ENCODE measurements at regions not wholly inside any gene's neighbourhood (a gene's known extent, or its start where the extent isn't known, plus 50 kb on each side); places are given as distances from the start of the nearest gene placed in this dataset.

DNA sequence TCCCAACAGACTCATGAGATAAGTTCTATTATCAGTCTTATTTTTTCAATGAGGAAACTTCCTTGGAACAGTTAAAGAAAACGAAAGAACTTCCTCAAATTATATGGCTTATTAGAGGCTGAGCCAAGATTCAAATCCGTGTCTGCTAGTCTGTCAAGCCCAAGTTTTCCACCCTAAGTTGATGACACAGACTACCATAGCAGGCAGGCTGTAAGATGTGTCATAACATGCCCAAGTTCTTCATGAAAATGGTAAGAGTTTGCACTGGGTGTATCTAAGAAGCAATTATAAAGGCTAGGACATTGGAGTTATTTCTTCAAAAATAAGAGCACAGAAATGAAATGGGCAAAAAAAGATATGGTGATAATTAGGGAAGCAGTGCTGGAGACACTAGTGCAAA is 634.5 kb downstream of the BRINP1 start:
- no peak overlapping the region for H3K4me3 ChIP-seq (replicated peaks; ENCODE audit: low read depth, low read length)
- no peaks in the 10 kb centered on the region for H3K36me3 ChIP-seq (ENCODE audit: control insufficient read depth, insufficient read depth, low read length)
- DNase-seq (ENCODE audit: extremely low read depth, insufficient read length), result no peak
- no peaks in the 10 kb centered on the region for H3K27me3 ChIP-seq (replicated peaks; ENCODE audit: control insufficient read depth, insufficient read depth, low read length)
- TF ChIP-seq, protein P1, sequence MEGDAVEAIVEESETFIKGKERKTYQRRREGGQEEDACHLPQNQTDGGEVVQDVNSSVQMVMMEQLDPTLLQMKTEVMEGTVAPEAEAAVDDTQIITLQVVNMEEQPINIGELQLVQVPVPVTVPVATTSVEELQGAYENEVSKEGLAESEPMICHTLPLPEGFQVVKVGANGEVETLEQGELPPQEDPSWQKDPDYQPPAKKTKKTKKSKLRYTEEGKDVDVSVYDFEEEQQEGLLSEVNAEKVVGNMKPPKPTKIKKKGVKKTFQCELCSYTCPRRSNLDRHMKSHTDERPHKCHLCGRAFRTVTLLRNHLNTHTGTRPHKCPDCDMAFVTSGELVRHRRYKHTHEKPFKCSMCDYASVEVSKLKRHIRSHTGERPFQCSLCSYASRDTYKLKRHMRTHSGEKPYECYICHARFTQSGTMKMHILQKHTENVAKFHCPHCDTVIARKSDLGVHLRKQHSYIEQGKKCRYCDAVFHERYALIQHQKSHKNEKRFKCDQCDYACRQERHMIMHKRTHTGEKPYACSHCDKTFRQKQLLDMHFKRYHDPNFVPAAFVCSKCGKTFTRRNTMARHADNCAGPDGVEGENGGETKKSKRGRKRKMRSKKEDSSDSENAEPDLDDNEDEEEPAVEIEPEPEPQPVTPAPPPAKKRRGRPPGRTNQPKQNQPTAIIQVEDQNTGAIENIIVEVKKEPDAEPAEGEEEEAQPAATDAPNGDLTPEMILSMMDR (IDR thresholded peaks at IDR 0.05; ENCODE audit: insufficient read depth, low read length, poor library complexity, severe bottlenecking), result no peak

DNA sequence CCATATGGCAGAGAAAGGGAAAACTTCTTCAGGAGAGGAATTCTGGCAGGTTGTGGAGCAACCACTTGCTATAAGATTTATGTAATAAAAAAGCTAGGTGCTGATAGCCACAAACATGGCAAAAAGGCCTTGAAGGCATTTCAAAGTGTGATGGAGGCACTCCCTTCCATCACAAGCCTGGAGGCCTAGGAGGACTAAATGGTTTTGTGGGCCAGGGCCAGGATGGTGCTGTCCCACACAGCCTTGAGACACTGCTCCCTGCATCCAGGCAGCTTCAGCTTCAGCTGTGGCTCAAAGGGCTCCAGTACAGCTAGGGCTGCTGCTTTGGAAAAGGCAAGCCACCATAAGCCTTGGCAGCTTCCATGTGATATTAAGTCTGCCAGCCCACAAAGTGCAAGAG is 632.8 kb downstream of the BRINP1 start:
- Histone ChIP-seq H3K36me3 (ENCODE audit: control insufficient read depth, insufficient read depth, low read length) (no peaks in the 10 kb centered on the region), H3K27me3 (replicated peaks; ENCODE audit: control insufficient read depth, insufficient read depth, low read length) (no peaks in the 10 kb centered on the region), H3K4me3 (replicated peaks; ENCODE audit: low read depth, low read length) (no peak overlapping the region)
- TF ChIP-seq, protein P1 (IDR thresholded peaks at IDR 0.05; ENCODE audit: insufficient read depth, low read length, poor library complexity, severe bottlenecking), result no peak
- no peak for DNase-seq (ENCODE audit: extremely low read depth, insufficient read length)

DNA sequence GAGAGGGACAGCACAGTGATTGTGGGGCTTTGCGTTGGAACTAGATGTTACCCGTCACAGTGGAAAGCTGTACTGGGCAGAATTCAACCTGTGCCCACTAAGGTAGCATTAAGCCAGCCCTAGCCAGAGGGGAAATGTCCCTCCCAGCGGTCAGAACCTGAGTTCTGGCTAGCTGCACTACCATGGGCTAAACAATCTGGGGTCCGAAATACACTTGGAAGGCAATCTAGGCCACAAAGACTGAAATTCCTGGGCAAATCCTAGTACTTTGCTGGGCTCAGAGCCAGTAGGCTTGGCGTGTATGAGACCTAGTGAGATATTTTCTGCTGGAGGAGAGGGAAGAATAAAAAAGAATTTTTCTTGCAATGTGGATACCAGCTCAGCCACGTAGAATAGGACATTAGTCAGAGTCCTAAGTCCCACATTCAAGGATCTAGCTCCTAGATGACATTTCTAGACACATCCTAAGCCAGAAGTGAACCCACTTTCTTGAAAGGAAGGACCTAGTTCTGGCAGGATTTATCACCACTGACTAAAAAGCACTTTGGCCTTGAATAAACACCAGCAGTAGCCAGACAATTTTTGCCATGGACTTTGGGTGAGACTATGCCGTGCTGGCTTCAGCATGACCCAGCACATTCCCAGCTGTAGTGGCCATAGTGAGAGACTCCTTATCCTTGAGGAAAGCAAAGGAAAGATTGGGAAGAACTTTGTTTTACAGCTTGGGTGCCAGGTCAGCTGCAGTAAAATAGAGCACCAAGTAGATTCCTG is 618.0 kb downstream of the BRINP1 start:
- H3K4me3 ChIP-seq (replicated peaks; ENCODE audit: low read depth, low read length), result no peak overlapping the region
- TF ChIP-seq, protein P1 (IDR thresholded peaks at IDR 0.05; ENCODE audit: insufficient read depth, low read length, poor library complexity, severe bottlenecking), result no peak
- DNase-seq (ENCODE audit: extremely low read depth, insufficient read length), result no peak
- no peaks in the 10 kb centered on the region for H3K27me3 ChIP-seq (replicated peaks; ENCODE audit: control insufficient read depth, insufficient read depth, low read length)
- no peaks in the 10 kb centered on the region for H3K36me3 ChIP-seq (ENCODE audit: control insufficient read depth, insufficient read depth, low read length)

DNA sequence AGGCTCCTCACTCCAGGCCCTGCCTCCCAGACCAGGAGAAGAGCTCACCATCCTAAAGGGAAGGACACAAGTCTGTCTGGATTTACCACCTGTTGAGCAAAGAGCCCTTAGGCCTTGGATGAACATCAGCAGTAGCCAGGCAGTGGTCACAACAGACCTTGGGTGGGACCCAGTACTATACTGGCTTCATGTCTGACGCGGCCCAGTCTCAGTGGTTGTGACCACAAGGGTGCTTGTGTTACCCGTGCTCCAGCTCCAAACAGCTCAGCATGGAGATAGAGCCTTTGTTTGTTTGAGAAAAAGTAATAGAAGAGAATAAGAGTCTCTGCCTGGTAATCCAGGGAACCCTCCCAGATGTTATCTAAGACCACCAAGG is 617.4 kb downstream of the BRINP1 start:
- Histone ChIP-seq H3K4me3 (replicated peaks; ENCODE audit: low read depth, low read length) (no peak overlapping the region), H3K27me3 (replicated peaks; ENCODE audit: control insufficient read depth, insufficient read depth, low read length) (no peaks in the 10 kb centered on the region), H3K36me3 (ENCODE audit: control insufficient read depth, insufficient read depth, low read length) (no peaks in the 10 kb centered on the region)
- no peak for DNase-seq (ENCODE audit: extremely low read depth, insufficient read length)
- TF ChIP-seq, protein P1 (IDR thresholded peaks at IDR 0.05; ENCODE audit: insufficient read depth, low read length, poor library complexity, severe bottlenecking), result no peak

DNA sequence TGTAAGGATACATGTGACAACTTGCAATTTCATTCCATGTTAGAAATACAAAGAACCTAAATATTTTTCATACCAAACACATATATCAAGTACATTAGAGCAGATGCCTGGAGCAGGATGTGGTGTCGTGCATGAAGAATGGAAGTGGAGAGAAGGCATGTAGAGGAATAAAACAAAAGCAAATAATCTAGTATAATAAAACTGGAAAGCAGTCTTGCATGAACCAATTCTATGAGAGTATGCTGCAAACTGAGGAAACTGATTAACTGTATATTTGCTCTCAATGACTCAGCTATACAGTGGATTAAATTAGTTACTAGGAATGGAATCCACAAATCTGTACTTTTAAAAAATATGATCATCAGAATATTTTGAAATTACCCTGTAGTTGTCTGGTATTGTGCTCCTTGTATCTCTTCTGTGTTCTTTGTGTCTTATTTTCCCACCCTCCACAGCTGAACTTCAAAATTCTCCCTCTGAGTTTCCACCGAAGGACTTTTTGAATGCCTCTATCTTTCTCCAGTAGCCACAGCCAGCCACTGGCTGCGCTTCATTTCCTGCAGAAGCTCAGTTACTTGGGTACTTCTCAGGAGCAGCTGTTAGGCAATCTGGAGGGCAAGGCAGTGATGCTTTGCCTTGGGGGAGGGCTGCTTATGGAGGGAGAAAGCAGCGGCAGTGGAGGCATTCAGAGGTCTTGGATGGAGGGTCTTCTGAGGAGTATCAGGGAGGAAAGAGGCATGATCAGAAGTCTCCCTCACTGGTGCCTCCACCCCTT is 608.0 kb downstream of the BRINP1 start:
- no peak for DNase-seq (ENCODE audit: extremely low read depth, insufficient read length)
- Histone ChIP-seq H3K4me3 (replicated peaks; ENCODE audit: low read depth, low read length) (no peak overlapping the region), H3K27me3 (replicated peaks; ENCODE audit: control insufficient read depth, insufficient read depth, low read length) (no peaks in the 10 kb centered on the region), H3K36me3 (ENCODE audit: control insufficient read depth, insufficient read depth, low read length) (no peaks in the 10 kb centered on the region)
- TF ChIP-seq, protein P1 (IDR thresholded peaks at IDR 0.05; ENCODE audit: insufficient read depth, low read length, poor library complexity, severe bottlenecking), result no peak
